BLaER1 (cell line): ENCODE measurements at regions not wholly inside any gene's neighbourhood (a gene's known extent, or its start where the extent isn't known, plus 50 kb on each side); places are given as distances from the start of the nearest gene placed in this dataset.
"Not testable (repeated sequence)": the region's sequence is repeated elsewhere in the genome, so short reads cannot be mapped to it uniquely, and the experiment has no call there.

Source experiments
- H3K27ac ChIP-seq: shearing (Covaris generic); formaldehyde crosslinking; 2 replicates; pipeline ENCODE4 v1.8.1; 2022
- H3K27me3 ChIP-seq: shearing (Covaris generic); formaldehyde crosslinking; 2 replicates; pipeline ENCODE4 v1.8.1; 2022
- H3K36me3 ChIP-seq: shearing (Covaris generic); formaldehyde crosslinking; 2 replicates; pipeline ENCODE4 v1.8.1; 2022
- H3K4me1 ChIP-seq: shearing (Covaris generic); formaldehyde crosslinking; 2 replicates; pipeline ENCODE4 v1.8.1; 2022
- H3K4me2 ChIP-seq: shearing (Covaris generic); formaldehyde crosslinking; 2 replicates; pipeline ENCODE4 v1.8.1; 2022
- H3K4me3 ChIP-seq: shearing (Covaris generic); formaldehyde crosslinking; 2 replicates; pipeline ENCODE4 v1.8.1; 2022
- H3K9ac ChIP-seq: shearing (Covaris generic); formaldehyde crosslinking; 2 replicates; pipeline ENCODE4 v1.8.1; 2022
- H3K9me3 ChIP-seq: shearing (Covaris generic); formaldehyde crosslinking; 2 replicates; pipeline ENCODE4 v1.8.1; 2022
- H4K20me1 ChIP-seq: shearing (Covaris generic); formaldehyde crosslinking; 2 replicates; pipeline ENCODE4 v1.8.1; 2022
- Cebpa-rat ChIP-seq: shearing (Covaris generic); IDR thresholded peaks from 2 replicates; pipeline ENCODE4 v1.8.1; 2022

- no peak overlapping the region for H3K9ac ChIP-seq
- no peak for TF ChIP-seq Cebpa-rat
- H3K4me1 ChIP-seq, result 0 out of 2 replicates have a peak, but pooled peaks cover 4% of the 10 kb centered on the region
- no peak overlapping the region for H3K4me3 ChIP-seq
- H4K20me1 ChIP-seq, result no peaks in the 10 kb centered on the region
- H3K36me3 ChIP-seq, result no peaks in the 10 kb centered on the region
- H3K27me3 ChIP-seq, result no peaks in the 10 kb centered on the region
- H3K4me2 ChIP-seq, result no peak overlapping the region
- H3K9me3 ChIP-seq, result no peaks in the 10 kb centered on the region
- H3K27ac ChIP-seq, result no peak overlapping the region
Measured at GRCh38 chr22:26839216-26839615, 181.8 kb downstream of the MIAT start.

DNA sequence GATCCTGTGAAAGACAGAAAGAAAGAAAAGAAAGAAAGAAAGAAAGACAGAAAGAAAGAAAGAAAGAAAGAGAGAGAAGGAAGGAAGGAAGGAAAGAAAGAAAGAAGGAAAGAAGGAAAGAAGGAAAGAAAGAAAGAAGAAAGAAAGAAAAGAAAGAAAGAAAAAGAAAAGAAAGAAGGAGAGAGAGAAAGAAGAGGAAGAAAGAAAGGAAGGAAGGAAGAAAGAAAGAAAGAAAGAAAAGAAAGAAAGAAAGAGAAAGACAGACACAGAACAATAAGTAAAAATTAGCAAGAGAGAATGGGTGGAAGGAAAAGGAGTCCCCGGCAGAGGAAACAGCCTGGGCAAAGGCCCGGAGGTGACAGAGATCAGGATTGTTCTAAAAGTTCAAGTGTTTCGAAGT lies 183.4 kb downstream of the MIAT start:
- not testable (repeated sequence) for H3K27ac ChIP-seq, H3K27me3 ChIP-seq, H3K4me3 ChIP-seq, H3K9ac ChIP-seq, H3K36me3 ChIP-seq, H3K9me3 ChIP-seq, H4K20me1 ChIP-seq, H3K4me2 ChIP-seq
- peaks cover 19% of the 10 kb centered on the region for H3K4me1 ChIP-seq

- H3K36me3 ChIP-seq, result no peaks in the 10 kb centered on the region
- peaks cover 4% of the 10 kb centered on the region; the same call in 1 of the 2 replicates for H4K20me1 ChIP-seq
- TF ChIP-seq Cebpa-rat, result no peak
- no peak overlapping the region for H3K9ac ChIP-seq
- peaks cover 32% of the 10 kb centered on the region for H3K4me1 ChIP-seq
- no peak overlapping the region for H3K4me3 ChIP-seq
- no peak overlapping the region for H3K4me2 ChIP-seq
- no peaks in the 10 kb centered on the region for H3K27me3 ChIP-seq
- no peak overlapping the region for H3K27ac ChIP-seq
- H3K9me3 ChIP-seq, result no peaks in the 10 kb centered on the region
Measured at GRCh38 chr22:26842103-26842502, 184.7 kb downstream of the MIAT start.

DNA sequence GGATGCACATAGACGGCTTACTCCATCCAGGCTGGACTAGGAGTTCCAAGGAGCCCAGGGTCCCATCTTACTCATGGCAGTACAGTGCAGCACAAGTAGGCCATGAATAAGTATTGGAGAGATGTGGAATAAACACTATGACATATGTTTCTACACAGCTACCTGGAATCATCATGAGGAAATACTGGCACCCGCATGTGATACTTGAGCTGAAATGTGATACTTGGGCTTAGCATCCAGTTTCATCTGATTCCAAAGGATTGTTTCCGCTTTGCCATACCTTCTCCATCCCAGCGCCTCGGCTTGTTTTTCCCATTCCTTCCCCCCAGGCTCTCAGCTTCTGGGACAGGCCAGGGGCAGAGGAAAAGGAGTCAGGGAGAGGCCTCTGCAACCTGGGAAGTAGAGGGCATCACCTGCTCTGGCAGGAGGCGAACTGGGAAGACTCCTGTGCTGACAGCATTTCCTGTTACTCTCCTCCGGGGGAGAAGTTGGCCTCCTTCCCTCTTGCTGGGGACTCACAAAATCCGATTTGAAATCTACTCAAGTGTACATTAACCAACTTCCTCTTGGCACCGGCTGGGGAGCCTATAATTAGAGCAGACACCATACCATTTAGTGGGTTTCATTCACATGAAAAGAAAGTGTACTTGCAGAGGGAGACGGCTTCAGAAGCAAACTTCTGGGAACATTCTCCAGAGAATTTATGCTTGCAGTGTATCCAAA lies 187.8 kb downstream of the MIAT start:
- no peak for TF ChIP-seq Cebpa-rat
- Histone ChIP-seq H3K9ac (no peak overlapping the region), H3K4me3 (peak overlapping the region; percentile 29; the same call in 1 of the 2 replicates), H3K4me1 (peaks cover 30% of the 10 kb centered on the region), H3K36me3 (no peaks in the 10 kb centered on the region), H3K9me3 (no peaks in the 10 kb centered on the region), H3K27ac (no peak overlapping the region), H3K27me3 (no peaks in the 10 kb centered on the region), H3K4me2 (peak overlapping the region; percentile 85), H4K20me1 (peaks cover 4% of the 10 kb centered on the region; the same call in 1 of the 2 replicates)

- peaks cover 30% of the 10 kb centered on the region for H3K4me1 ChIP-seq
- no peak overlapping the region for H3K27ac ChIP-seq
- TF ChIP-seq Cebpa-rat, result no peak
- no peaks in the 10 kb centered on the region for H3K27me3 ChIP-seq
- no peak overlapping the region; the same call in 1 of the 2 replicates for H3K4me3 ChIP-seq
- H3K4me2 ChIP-seq, result peak overlapping the region; percentile 85
- no peak overlapping the region for H3K9ac ChIP-seq
- peaks cover 4% of the 10 kb centered on the region; the same call in 1 of the 2 replicates for H4K20me1 ChIP-seq
- no peaks in the 10 kb centered on the region for H3K9me3 ChIP-seq
- H3K36me3 ChIP-seq, result no peaks in the 10 kb centered on the region
Measured at GRCh38 chr22:26846076-26846475, 188.7 kb downstream of the MIAT start.

DNA sequence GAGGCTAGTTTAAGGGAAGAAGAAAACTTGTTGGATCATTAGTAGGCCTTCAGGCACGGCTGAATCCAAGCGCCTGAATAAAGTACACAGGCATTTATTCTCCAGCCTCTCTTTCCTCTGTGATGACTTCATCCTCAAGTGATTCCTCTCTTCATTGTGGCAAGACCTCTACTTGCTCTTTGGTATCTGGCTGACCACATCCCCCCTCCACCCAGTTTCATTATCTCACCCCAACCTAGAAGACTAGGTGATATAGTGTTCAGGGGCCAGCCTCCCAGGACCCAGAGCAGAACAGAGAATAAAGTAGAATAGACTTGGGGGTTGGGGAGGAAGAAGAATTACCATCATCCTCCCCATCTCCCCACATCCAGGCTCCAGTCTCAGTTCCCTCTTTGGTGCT lies 189.3 kb downstream of the MIAT start:
- H3K9ac ChIP-seq, result no peak overlapping the region
- no peak for TF ChIP-seq Cebpa-rat
- H3K9me3 ChIP-seq, result no peaks in the 10 kb centered on the region
- H3K27me3 ChIP-seq, result no peaks in the 10 kb centered on the region
- H4K20me1 ChIP-seq, result peaks cover 4% of the 10 kb centered on the region; the same call in 1 of the 2 replicates
- peaks cover 30% of the 10 kb centered on the region for H3K4me1 ChIP-seq
- H3K4me3 ChIP-seq, result no peak overlapping the region
- peak overlapping the region; percentile 85 for H3K4me2 ChIP-seq
- H3K36me3 ChIP-seq, result no peaks in the 10 kb centered on the region
- no peak overlapping the region for H3K27ac ChIP-seq

DNA sequence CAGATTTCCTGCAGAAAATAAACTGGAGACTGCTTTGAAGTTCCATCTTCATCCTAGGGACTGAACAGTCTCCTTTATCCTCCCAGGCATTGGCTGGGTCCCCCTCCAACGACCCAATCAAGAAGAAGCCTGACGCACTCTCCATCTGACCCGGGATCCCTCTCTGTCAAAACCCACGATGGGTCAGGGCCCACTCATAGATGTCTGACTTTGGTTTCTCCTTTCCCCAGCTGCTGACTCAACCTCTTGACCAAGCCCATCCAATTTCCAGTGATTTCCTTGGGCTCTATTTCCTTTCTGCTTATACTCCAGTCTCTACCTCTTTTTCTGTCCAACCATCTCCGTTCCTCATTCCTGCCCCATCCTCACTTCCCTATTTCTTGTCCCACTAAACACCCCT lies 189.7 kb downstream of the MIAT start:
- no peaks in the 10 kb centered on the region for H3K9me3 ChIP-seq
- TF ChIP-seq Cebpa-rat, result no peak
- peak overlapping the region; percentile 85 for H3K4me2 ChIP-seq
- H3K36me3 ChIP-seq, result no peaks in the 10 kb centered on the region
- H3K27ac ChIP-seq, result no peak overlapping the region
- H3K9ac ChIP-seq, result no peak overlapping the region
- H4K20me1 ChIP-seq, result peaks cover 4% of the 10 kb centered on the region; the same call in 1 of the 2 replicates
- no peaks in the 10 kb centered on the region for H3K27me3 ChIP-seq
- H3K4me1 ChIP-seq, result peaks cover 30% of the 10 kb centered on the region
- no peak overlapping the region for H3K4me3 ChIP-seq

DNA sequence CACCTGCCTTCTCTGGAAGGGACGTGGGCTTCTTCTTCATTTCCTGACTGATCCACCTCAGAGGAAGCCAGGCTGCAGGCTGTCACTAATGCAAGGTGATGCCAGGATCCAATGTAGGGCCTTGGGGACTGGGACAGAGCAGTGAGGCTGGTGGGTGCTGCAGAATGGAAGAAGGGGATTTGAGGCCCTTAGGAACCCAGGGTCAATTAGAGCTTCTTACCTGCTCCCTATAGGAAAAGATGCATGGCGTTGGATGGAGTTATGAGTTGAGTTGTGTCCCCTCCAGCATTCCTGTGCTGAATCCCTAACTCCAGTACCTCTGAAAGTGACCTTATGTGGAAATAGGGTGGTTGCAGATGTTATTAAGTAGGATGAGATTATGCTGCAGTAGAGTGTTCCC lies 190.4 kb downstream of the MIAT start:
- H3K27me3 ChIP-seq, result no peaks in the 10 kb centered on the region
- H3K27ac ChIP-seq, result no peak overlapping the region
- H3K4me3 ChIP-seq, result no peak overlapping the region
- no peak overlapping the region for H3K4me2 ChIP-seq
- TF ChIP-seq Cebpa-rat, result no peak
- H3K36me3 ChIP-seq, result no peaks in the 10 kb centered on the region
- H4K20me1 ChIP-seq, result peaks cover 4% of the 10 kb centered on the region; the same call in 1 of the 2 replicates
- no peaks in the 10 kb centered on the region for H3K9me3 ChIP-seq
- no peak overlapping the region for H3K9ac ChIP-seq
- peaks cover 30% of the 10 kb centered on the region for H3K4me1 ChIP-seq

GRCh38 chr22:26848244-26848920 lies 191.0 kb downstream of the MIAT start:
- Histone ChIP-seq H3K27ac (no peak overlapping the region), H3K4me2 (no peak overlapping the region), H3K9ac (no peak overlapping the region), H3K4me3 (no peak overlapping the region), H3K27me3 (no peaks in the 10 kb centered on the region), H3K36me3 (no peaks in the 10 kb centered on the region), H4K20me1 (peaks cover 4% of the 10 kb centered on the region; the same call in 1 of the 2 replicates), H3K4me1 (peaks cover 30% of the 10 kb centered on the region), H3K9me3 (no peaks in the 10 kb centered on the region)
- TF ChIP-seq Cebpa-rat, result no peak

GRCh38 chr22:26849575-26849974 lies 192.2 kb downstream of the MIAT start:
- Histone ChIP-seq H3K27ac (no peak overlapping the region), H3K36me3 (no peaks in the 10 kb centered on the region), H3K9me3 (no peaks in the 10 kb centered on the region), H3K4me1 (peaks cover 27% of the 10 kb centered on the region), H3K9ac (no peak overlapping the region), H3K27me3 (no peaks in the 10 kb centered on the region), H4K20me1 (peaks cover 4% of the 10 kb centered on the region; the same call in 1 of the 2 replicates), H3K4me3 (no peak overlapping the region), H3K4me2 (no peak overlapping the region)
- TF ChIP-seq Cebpa-rat, result no peak
